Activated B cell treated with CpG ODN at 0.5 μM for 24 hours (primary cell): ENCODE measurements at regions not wholly inside any gene's neighbourhood (a gene's known extent, or its start where the extent isn't known, plus 50 kb on each side); places are given as distances from the start of the nearest gene placed in this dataset.

Experiments
- ATAC-seq: fragments of 200-7000 bp; cut with Tn5 transposase; one replicate; pipeline ENCODE4 v1.10.0; 2021; ENCODE audit warnings: low read depth, mild to moderate bottlenecking, moderate library complexity
- CTCF ChIA-PET: fragments of 350-600 bp; sonication (Branson Sonifier 250); formaldehyde crosslinking; loops from one replicate; lab custom pipeline; 2021; ENCODE audit warnings: antibody characterized with exemption; lab: Charles Lee
- POLR2A ChIA-PET: fragments of 350-600 bp; sonication (Branson Sonifier 250); formaldehyde crosslinking; loops from one replicate; lab custom pipeline; 2021; ENCODE audit warnings: antibody characterized with exemption; lab: Charles Lee
- DNase-seq: peaks from one replicate; pipeline ENCODE4 v3.0.0; 2022
- H3K27ac Mint-ChIP-seq: one replicate; pipeline ENCODE4 v1.8.0; 2020; ENCODE audit warnings: mixed read lengths
- H3K27me3 Mint-ChIP-seq: one replicate; pipeline ENCODE4 v1.8.0; 2021; ENCODE audit warnings: mixed read lengths
- H3K36me3 Mint-ChIP-seq: one replicate; pipeline ENCODE4 v1.8.0; 2021; ENCODE audit warnings: low read depth, mixed read lengths
- H3K4me1 Mint-ChIP-seq: one replicate; pipeline ENCODE4 v1.8.0; 2021; ENCODE audit warnings: mixed read lengths
- H3K4me3 Mint-ChIP-seq: one replicate; pipeline ENCODE4 v1.8.0; 2020; ENCODE audit warnings: mild to moderate bottlenecking, mixed read lengths
- H3K9me3 Mint-ChIP-seq: one replicate; pipeline ENCODE4 v1.8.0; 2020; ENCODE audit warnings: mixed read lengths
- CTCF ChIP-seq: fragments of 200-600 bp; IDR thresholded peaks from one replicate; pipeline ENCODE4 v1.8.0; 2022; ENCODE audit warnings: antibody characterized with exemption, mild to moderate bottlenecking
- intact Hi-C: fragments of 100-400 bp; cut with micrococcal nuclease; formaldehyde crosslinking; loops from one replicate; pipeline ENCODE4 v1.15.1; 2024

GRCh38 chrY:19498556-19498955 is 246.0 kb downstream of the KDM5D start:
- intact Hi-C loops: no loop called here
- Mint-ChIP-seq H3K9me3 (no peaks in the 10 kb centered on the region), H3K36me3 (no peaks in the 10 kb centered on the region), H3K27me3 (no peaks in the 10 kb centered on the region), H3K4me3 (no peak overlapping the region), H3K4me1 (peaks cover 7% of the 10 kb centered on the region), H3K27ac (no peak overlapping the region)
- ATAC-seq (no peak), DNase-seq (no peak)
- ChIA-PET POLR2A (no interaction called here), CTCF (no interaction called here)
- TF ChIP-seq CTCF: no peak

GRCh38 chrY:19487494-19487893 is 257.0 kb downstream of the KDM5D start:
- Mint-ChIP-seq H3K4me1 (no peaks in the 10 kb centered on the region), H3K27ac (no peak overlapping the region), H3K9me3 (peaks cover 7% of the 10 kb centered on the region), H3K27me3 (no peaks in the 10 kb centered on the region), H3K4me3 (no peak overlapping the region), H3K36me3 (peaks cover 3% of the 10 kb centered on the region)
- DNase-seq (no peak), ATAC-seq (no peak)
- ChIA-PET POLR2A (no interaction called here), CTCF (no interaction called here)
- TF ChIP-seq CTCF: no peak
- intact Hi-C loops: no loop called here

GRCh38 chrY:19484997-19485396 is 259.5 kb downstream of the KDM5D start:
- Mint-ChIP-seq H3K9me3 (peaks cover 5% of the 10 kb centered on the region), H3K27me3 (no peaks in the 10 kb centered on the region), H3K36me3 (peaks cover under 1% of the 10 kb centered on the region), H3K4me1 (no peaks in the 10 kb centered on the region), H3K4me3 (no peak overlapping the region), H3K27ac (no peak overlapping the region)
- ChIA-PET POLR2A (no interaction called here), CTCF (no interaction called here)
- TF ChIP-seq CTCF: no peak
- ATAC-seq (no peak), DNase-seq (no peak)
- intact Hi-C loops: no loop called here

- ATAC-seq: no peak
- intact Hi-C loops: no loop called here
- no peak for TF ChIP-seq CTCF
- no peaks in the 10 kb centered on the region for H3K4me1 Mint-ChIP-seq
- no peaks in the 10 kb centered on the region for H3K36me3 Mint-ChIP-seq
- H3K27ac Mint-ChIP-seq: no peak overlapping the region
- ChIA-PET CTCF (no interaction called here), POLR2A (no interaction called here)
- DNase-seq: no peak
- H3K4me3 Mint-ChIP-seq: no peak overlapping the region
- H3K27me3 Mint-ChIP-seq: no peaks in the 10 kb centered on the region
- H3K9me3 Mint-ChIP-seq: no peaks in the 10 kb centered on the region
These were observed 265.4 kb downstream of the KDM5D start for GRCh38 chrY:19479141-19479540.

- H3K27ac Mint-ChIP-seq: no peak overlapping the region
These were observed 266.6 kb downstream of the KDM5D start for GRCh38 chrY:19477959-19478358.

More at GRCh38 chrY:19477959-19478358, 266.6 kb downstream of the KDM5D start:
- H3K9me3 Mint-ChIP-seq: no peaks in the 10 kb centered on the region
- H3K4me1 Mint-ChIP-seq: no peaks in the 10 kb centered on the region
- no peak for DNase-seq
- ChIA-PET CTCF (no interaction called here), POLR2A (no interaction called here)
- intact Hi-C loops: no loop called here
- no peak for ATAC-seq
- H3K4me3 Mint-ChIP-seq: no peak overlapping the region
- TF ChIP-seq CTCF: no peak
- H3K27me3 Mint-ChIP-seq: no peaks in the 10 kb centered on the region
- H3K36me3 Mint-ChIP-seq: no peaks in the 10 kb centered on the region
